Endothelial cell (in vitro differentiated cells): ENCODE measurements at regions not wholly inside any gene's neighbourhood (a gene's known extent, or its start where the extent isn't known, plus 50 kb on each side); places are given as distances from the start of the nearest gene placed in this dataset.

Source experiments
- DNase-seq: peaks from one replicate; pipeline ENCODE4 v3.0.0; 2021; ENCODE audit warnings: low spot score
- H3K27ac Mint-ChIP-seq: one replicate; pipeline ENCODE4 v1.8.0; 2021; ENCODE audit warnings: mixed read lengths, inconsistent platforms; ENCODE audit not compliant: unreplicated experiment
- H3K27me3 Mint-ChIP-seq: one replicate; pipeline ENCODE4 v1.8.0; 2021; ENCODE audit warnings: mild to moderate bottlenecking, moderate library complexity, mixed read lengths, inconsistent platforms; ENCODE audit not compliant: unreplicated experiment
- H3K36me3 Mint-ChIP-seq: one replicate; pipeline ENCODE4 v1.8.0; 2021; ENCODE audit warnings: mild to moderate bottlenecking, low read depth, mixed read lengths, inconsistent platforms; ENCODE audit not compliant: unreplicated experiment
- H3K4me1 Mint-ChIP-seq: one replicate; pipeline ENCODE4 v1.8.0; 2021; ENCODE audit warnings: mild to moderate bottlenecking, mixed read lengths, inconsistent platforms; ENCODE audit not compliant: unreplicated experiment
- H3K4me3 Mint-ChIP-seq: one replicate; pipeline ENCODE4 v1.8.0; 2021; ENCODE audit warnings: mild to moderate bottlenecking, mixed read lengths, inconsistent platforms; ENCODE audit not compliant: unreplicated experiment
- H3K9me3 Mint-ChIP-seq: one replicate; pipeline ENCODE4 v1.8.0; 2021; ENCODE audit warnings: mixed read lengths, inconsistent platforms; ENCODE audit not compliant: unreplicated experiment
- TF ChIP-seq, protein P1 (sequence below): fragments of 200-600 bp; sonication (generic); IDR thresholded peaks from one replicate; pipeline ENCODE4 v1.5.0; 2021; ENCODE audit warnings: antibody characterized with exemption; ENCODE audit not compliant: unreplicated experiment

DNA sequence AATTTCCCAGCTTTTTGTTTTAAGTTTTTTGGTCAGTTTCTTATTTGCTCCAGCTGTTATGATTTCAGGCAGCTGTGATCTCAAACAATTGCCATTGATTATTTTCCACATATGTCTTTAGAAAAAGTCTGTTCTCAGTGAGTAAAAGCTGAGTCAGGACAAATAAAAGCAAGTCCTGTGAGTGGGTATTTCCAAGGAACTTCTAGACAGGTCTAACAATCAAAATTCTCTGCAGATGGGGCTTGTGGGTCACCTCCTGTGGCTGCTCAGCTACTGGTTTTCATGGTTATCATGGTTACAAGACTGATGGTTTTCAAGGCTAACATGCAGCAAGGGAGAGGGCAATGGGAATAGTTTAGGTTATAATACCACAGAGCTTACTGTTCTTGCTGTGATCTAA lies 585.7 kb downstream of the LMO4 start:
- Mint-ChIP-seq H3K27ac (no peak overlapping the region), H3K4me3 (no peak overlapping the region), H3K9me3 (no peaks in the 10 kb centered on the region), H3K27me3 (no peaks in the 10 kb centered on the region), H3K36me3 (no peaks in the 10 kb centered on the region), H3K4me1 (no peaks in the 10 kb centered on the region)
- TF ChIP-seq, protein P1, sequence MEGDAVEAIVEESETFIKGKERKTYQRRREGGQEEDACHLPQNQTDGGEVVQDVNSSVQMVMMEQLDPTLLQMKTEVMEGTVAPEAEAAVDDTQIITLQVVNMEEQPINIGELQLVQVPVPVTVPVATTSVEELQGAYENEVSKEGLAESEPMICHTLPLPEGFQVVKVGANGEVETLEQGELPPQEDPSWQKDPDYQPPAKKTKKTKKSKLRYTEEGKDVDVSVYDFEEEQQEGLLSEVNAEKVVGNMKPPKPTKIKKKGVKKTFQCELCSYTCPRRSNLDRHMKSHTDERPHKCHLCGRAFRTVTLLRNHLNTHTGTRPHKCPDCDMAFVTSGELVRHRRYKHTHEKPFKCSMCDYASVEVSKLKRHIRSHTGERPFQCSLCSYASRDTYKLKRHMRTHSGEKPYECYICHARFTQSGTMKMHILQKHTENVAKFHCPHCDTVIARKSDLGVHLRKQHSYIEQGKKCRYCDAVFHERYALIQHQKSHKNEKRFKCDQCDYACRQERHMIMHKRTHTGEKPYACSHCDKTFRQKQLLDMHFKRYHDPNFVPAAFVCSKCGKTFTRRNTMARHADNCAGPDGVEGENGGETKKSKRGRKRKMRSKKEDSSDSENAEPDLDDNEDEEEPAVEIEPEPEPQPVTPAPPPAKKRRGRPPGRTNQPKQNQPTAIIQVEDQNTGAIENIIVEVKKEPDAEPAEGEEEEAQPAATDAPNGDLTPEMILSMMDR: no peak
- DNase-seq: no peak

DNA sequence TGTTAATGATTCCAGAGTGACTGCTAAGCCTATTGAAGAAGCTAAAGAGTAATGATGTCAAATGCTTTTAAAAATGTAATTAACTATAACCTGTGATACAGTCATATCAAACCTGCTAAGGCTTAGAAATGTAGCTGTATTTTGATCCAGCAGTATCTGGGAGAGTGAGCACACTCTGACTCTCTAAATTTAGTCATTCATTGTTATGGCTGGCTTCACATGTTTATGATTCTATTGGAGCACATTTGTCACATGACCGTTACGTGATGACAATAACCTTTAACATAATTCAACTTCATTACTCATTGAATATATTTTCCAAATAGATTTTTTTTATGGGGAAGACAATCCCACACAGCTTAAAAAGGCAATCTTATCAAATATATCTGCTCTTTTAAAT lies 587.1 kb downstream of the LMO4 start:
- H3K4me3 Mint-ChIP-seq: no peak overlapping the region
- no peaks in the 10 kb centered on the region for H3K27me3 Mint-ChIP-seq
- DNase-seq: no peak
- H3K36me3 Mint-ChIP-seq: no peaks in the 10 kb centered on the region
- TF ChIP-seq, protein P1: no peak
- no peaks in the 10 kb centered on the region for H3K9me3 Mint-ChIP-seq
- H3K4me1 Mint-ChIP-seq: no peaks in the 10 kb centered on the region
- no peak overlapping the region for H3K27ac Mint-ChIP-seq

DNA sequence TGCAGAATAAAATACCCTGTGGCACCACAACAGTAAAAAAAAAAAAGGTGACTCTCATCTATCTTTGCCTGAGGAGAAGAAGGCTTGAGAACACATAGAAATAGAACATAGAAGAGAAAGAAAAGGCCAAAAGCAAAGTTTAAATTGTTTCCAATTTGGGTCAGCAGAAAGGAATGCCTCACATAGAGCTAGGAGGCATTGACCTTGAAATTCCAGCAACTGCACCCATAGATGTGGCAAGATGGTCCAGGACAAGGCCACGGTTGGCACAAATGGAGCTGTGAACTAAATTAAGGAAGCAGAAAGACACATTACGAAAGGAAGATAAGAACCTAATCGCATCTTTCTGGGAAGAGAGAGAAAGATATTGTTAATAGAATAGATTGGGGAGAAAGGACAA lies 588.3 kb downstream of the LMO4 start:
- Mint-ChIP-seq H3K4me3 (no peak overlapping the region), H3K4me1 (no peaks in the 10 kb centered on the region), H3K27me3 (no peaks in the 10 kb centered on the region), H3K27ac (no peak overlapping the region), H3K9me3 (no peaks in the 10 kb centered on the region), H3K36me3 (no peaks in the 10 kb centered on the region)
- TF ChIP-seq, protein P1: no peak
- DNase-seq: no peak

DNA sequence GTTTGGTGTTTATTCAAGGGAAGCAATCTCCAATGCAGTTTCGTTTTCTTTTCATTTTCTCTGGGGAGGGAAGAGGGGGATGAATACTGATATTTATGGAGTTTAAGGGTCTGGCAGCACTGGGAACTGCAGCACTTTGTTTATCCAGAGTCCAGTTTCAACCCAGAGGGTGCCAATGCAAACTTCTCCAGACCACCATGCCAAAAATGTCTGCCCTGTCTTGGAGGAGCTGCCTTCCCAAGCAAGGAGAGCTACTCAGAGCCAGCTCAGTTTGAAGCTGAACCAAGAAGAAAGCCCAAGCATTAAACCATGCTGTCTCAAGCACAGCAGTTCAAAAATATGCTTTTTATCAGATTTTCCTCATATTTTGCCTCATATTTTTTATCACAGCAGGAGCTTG lies 589.7 kb downstream of the LMO4 start:
- H3K27me3 Mint-ChIP-seq: no peaks in the 10 kb centered on the region
- no peaks in the 10 kb centered on the region for H3K9me3 Mint-ChIP-seq
- TF ChIP-seq, protein P1: no peak
- DNase-seq: no peak
- no peaks in the 10 kb centered on the region for H3K4me1 Mint-ChIP-seq
- no peak overlapping the region for H3K27ac Mint-ChIP-seq
- no peak overlapping the region for H3K4me3 Mint-ChIP-seq
- H3K36me3 Mint-ChIP-seq: no peaks in the 10 kb centered on the region

DNA sequence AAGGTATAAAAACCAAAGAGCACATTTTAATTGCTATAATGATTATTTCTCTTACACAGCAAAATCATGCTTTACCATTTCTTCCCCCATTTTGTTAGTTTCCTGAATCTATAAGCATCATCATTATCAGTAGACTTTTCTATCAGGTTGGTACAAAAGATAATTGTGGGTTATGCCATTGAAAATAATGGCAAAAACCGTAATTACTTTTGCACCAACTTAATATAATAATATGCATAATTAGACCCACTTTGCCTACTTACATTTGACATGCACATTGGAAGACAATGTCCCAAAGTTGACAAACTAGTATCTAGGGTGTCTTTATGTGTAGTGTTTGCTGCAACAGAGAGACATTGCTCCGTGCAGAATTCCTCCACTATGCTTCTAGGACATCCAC lies 594.2 kb downstream of the LMO4 start:
- H3K27me3 Mint-ChIP-seq: no peaks in the 10 kb centered on the region
- no peak overlapping the region for H3K4me3 Mint-ChIP-seq
- H3K4me1 Mint-ChIP-seq: no peaks in the 10 kb centered on the region
- no peaks in the 10 kb centered on the region for H3K9me3 Mint-ChIP-seq
- TF ChIP-seq, protein P1: no peak
- H3K27ac Mint-ChIP-seq: no peak overlapping the region
- no peaks in the 10 kb centered on the region for H3K36me3 Mint-ChIP-seq
- no peak for DNase-seq
